VCaP (cell line): ENCODE measurements at regions not wholly inside any gene's neighbourhood (a gene's known extent, or its start where the extent isn't known, plus 50 kb on each side); places are given as distances from the start of the nearest gene placed in this dataset.

ENCODE experiments used
- H3K27ac ChIP-seq: fragments of 450-650 bp; 2 replicates; pipeline ENCODE4 v1.5.1; 2017
- CTCF ChIP-seq: fragments of 450-650 bp; conservative IDR thresholded peaks from 2 replicates; pipeline ENCODE4 v1.5.1; 2017; ENCODE audit warnings: mild to moderate bottlenecking, moderate library complexity

DNA sequence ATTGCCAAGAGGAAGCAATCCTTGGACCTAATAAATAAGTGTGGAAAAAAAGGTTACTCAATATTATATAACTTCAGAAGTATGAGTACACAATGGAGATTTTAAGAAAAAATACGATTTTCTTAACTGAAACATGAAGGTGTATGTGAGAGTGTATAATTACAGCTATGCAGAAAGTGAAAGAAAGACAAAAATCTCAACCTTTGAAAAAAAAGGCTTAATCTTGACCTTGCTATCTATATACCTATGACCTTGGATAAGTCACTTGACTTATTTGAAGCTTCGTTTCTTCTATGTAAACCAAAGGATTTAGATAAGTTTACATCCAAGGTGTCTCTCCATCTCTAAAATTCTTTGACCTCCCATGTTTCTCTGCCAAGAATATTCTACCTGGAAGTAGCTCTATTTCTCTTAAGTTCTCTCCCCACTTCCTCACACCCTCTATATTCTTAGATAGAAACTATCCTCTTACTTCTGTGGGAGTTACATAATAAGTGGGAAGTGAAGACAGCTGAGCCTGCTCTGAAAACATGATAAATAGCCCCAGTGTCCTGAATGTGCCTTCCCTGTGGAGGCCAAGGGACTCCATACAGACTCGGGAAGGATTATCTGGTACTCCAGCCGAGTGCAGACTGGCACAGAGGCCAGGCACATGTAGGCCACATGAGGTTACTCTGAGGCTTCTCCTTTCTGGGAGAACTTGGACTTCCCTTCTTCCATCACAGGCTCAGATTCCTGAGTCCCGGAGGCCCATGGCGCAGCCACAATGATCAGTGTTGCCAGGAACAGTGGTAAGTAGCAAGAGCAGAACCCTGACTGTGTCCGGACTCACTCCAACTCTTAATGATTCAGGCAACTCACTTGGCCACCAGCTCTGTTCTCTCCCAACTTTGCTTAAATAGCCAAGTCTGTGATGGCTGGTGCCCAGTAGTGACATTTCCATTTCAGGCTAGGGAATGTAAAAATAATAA, 166.8 kb upstream of the COL8A1 start:
- no peak overlapping the region for H3K27ac ChIP-seq
- no peak for TF ChIP-seq CTCF

- no peak for TF ChIP-seq CTCF
Measured at GRCh38 chr3:99470841-99471240, 167.6 kb upstream of the COL8A1 start.

DNA sequence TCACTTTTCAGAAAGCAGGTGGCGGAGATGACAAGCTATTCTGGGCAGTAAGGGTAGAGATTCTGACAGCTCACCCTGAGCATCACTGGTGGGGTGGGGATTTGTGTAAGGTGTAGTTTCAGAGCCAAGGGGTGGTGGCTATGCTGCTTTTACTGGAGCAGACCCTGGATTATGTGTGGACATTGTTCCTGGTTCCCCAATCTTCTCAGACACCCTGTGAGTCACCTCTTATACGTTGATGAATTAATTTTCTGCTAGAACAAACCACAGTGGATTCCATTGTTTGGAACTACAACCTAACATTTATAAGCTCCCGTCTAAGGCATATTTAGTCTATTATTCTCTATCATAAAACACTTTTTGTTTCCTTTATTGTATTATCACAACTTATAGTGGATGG, 169.5 kb upstream of the COL8A1 start:
- H3K27ac ChIP-seq = no peak overlapping the region
- no peak for TF ChIP-seq CTCF

More at GRCh38 chr3:99470841-99471240, 167.6 kb upstream of the COL8A1 start:
- no peak overlapping the region for H3K27ac ChIP-seq

DNA sequence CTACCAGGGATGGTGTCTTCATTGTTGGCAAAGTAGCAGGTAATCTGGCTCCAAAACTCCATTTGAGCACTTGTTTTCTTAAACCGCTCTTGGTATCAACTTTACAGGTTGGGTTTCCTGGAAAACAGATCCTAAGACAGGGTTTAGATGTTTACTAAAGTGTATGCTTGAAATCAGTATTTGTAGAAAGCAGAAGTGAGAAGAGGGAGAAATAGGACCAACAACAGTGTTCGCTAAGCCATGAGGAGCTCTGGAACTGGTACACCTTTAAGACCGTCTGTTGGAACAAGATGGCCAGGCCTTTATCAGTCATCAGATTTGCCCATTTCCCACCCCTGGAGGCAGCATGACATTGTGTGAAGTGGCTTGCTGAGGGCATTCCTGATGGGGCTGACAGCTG, 171.0 kb upstream of the COL8A1 start:
- H3K27ac ChIP-seq = no peak overlapping the region
- TF ChIP-seq CTCF = no peak

DNA sequence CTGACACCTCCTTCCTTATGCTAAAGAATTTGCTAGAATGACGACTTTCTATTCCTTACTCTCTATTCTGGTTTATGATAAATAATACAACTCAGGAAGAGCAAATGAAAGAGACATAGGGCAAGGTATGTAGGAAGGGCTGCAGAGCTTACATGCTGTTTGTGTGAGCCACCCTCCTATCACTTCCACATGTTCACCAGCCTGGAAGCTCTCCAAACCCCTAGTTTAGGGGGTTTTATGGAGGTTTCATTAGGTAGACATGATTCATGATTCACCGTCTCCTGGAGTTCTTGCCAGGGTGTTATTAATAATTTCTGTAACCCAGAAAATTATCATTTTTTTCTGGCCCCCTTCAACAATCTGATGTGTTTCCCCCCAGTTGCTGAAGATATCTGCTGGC, 172.1 kb upstream of the COL8A1 start:
- no peak overlapping the region for H3K27ac ChIP-seq
- TF ChIP-seq CTCF = no peak

GRCh38 chr3:99458013-99458412, 180.4 kb upstream of the COL8A1 start:
- TF ChIP-seq CTCF = no peak

DNA sequence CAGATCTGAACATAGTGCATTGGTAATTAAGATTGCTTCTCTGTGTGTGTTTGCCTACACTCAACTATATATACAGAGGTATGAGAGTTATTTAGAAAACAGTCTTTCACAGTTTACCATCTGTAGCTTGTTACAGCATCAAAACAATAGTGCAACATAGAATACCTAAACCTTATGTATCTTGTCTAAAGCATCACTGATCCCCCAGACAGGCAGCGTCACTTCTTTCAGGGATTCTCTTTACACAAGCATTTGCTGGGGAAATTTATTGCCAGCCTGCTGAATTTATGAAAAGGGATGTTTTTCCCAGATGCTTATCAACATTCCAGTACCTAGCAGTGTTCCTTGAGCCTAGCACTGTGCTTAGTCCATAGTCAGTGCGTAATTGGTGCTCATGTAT, 195.8 kb upstream of the COL8A1 start:
- no peak overlapping the region for H3K27ac ChIP-seq
- no peak for TF ChIP-seq CTCF

More at GRCh38 chr3:99458013-99458412, 180.4 kb upstream of the COL8A1 start:
- H3K27ac ChIP-seq = no peak overlapping the region
